Stimulated activated CD8-positive, alpha-beta memory T cell treated with anti-CD3 and anti-CD28 coated beads, Interleukin-7, amount 100 ng/mL, for 24 hours (primary cell): ENCODE measurements at regions not wholly inside any gene's neighbourhood (a gene's known extent, or its start where the extent isn't known, plus 50 kb on each side); places are given as distances from the start of the nearest gene placed in this dataset.
"Not testable (repeated sequence)": the region's sequence is repeated elsewhere in the genome, so short reads cannot be mapped to it uniquely, and the experiment has no call there.

Source experiments
- DNase-seq: peaks from one replicate; pipeline ENCODE4 v3.0.0-alpha.2; 2020; ENCODE audit warnings: low read depth

DNA sequence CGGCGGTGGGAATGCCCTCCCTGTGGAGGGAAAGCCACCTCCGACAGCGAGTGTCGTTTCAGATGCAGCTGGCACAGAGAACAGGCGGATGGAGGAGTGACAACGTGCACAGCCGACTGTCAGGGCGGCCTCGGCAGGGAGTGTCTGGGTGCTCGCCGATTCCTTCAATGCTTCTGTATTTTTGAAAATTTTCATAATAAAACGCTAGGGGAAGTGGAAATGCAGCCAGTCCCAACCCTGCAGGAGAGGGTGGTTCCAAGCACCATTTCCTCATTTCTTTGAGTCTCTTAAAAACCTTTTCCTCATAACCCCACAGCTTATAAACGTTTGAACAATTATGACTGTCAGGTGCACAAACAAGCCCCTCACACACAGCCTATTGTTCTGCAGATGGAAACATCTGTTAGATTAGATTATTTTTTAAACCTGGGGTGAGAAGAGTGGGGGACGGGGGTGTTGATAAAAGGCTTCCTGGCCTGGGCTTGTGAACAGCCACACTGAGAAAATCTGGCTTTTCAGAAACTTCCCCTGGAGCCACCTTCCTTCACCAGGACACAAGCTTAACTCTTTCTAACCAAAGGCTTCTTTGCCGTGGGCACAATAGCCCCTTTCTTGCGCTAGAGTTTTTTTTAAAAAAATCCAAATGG is 228.9 kb downstream of the ANKRD60 start:
- no peak for DNase-seq

DNA sequence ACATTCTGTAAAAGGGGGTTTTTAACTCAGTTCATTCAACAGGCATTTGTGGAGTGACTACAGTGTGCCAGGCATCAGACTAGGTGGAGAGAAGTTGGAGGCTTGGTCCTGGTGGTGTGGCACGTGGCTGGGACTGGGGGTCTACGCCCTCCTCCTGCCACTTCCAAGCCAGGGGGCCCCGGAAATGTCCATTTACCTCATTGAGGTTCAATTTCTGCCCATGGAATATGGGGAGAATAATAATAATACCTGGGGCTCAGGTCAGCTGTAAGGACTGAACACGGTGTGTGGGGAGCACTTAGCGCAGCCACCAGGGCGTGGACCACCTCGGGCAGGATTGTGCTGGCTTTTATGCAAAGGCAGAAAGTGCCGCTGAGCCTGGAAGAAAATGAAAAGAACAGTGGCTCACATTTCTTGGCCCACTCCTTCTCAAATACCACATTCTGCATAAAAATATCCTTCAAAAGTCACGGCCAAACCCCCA is 229.4 kb downstream of the ANKRD60 start:
- DNase-seq: no peak

DNA sequence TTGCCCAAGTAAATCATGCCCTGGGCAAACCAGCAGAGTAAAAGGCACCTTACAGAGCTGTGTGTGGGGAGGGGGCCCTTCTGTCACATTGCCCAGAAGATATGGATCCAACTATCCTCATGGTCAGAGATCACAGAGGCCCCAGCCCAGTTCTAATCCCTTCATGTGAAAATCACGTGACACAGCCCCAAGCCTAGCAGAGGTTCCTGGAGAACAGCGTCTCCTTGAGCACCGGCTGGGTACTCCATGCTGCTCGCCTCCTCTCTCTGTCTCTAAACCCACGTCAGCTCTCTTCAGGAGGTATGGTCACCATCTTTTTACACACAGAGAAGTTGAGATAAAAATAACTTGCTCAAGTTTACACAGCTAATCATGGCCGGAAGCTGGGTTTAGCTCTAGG is 230.2 kb downstream of the ANKRD60 start:
- no peak for DNase-seq

DNA sequence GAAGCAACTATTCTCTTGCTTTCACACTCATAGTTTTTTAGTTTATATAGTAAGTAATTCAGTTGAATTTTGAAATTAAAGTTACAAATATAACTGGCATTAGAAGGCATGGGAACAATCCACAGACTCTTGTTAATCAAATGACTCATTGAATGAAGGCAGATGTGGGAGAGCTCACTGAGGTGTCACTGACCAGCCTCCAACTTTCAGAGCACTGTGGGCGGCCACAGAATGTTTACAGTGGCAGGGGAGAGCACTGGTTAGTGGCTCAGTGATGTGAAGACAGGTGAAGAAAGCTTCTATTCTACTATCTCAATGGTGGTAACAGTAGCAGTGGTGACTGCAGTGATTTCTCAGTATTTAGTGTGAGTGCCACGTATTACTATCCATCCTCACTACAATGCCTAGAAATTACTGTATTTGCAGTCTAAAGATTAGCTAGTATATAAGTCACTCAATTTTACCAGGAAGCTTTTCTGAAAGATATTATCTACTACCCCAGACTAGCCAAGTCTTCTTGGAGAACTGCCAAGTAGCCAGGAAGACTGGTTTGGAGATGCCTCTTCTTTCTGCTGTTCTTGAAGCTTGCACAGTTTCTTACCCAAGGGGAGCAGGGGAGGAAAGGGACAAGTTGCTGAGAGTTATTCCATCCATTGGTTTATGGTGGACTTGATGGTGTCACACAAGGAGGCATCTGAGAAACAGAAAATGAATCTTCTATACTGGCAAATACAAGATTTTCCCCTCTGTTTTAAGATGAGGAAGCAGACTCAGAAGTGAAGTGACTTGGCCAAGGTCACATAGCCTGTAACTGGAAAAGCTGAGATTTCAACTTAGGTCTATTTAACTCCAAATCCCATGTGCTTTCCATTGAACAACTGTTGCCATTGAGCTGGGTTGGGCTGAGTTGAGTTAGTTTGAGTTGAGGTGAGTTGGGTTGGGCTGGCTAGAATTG is 231.2 kb downstream of the ANKRD60 start:
- DNase-seq: no peak

DNA sequence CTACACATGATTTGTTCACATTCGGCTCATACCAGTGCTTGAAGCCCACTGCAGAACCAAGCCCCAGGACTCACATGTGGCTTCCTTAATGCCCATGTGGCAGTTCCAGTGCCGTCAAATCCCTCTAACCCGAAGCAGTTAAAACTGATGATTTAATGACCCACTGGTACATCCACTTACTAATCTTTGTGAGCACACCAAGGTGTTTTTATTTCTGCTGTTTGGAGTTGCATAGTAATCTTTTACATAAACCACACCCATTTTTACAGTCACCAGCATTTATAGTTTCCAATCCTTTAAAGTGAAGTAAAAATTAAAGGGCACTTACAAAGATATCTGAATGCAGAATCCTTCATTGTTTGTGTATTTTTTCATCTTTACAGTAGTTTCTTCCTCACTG is 232.0 kb downstream of the ANKRD60 start:
- no peak for DNase-seq

DNA sequence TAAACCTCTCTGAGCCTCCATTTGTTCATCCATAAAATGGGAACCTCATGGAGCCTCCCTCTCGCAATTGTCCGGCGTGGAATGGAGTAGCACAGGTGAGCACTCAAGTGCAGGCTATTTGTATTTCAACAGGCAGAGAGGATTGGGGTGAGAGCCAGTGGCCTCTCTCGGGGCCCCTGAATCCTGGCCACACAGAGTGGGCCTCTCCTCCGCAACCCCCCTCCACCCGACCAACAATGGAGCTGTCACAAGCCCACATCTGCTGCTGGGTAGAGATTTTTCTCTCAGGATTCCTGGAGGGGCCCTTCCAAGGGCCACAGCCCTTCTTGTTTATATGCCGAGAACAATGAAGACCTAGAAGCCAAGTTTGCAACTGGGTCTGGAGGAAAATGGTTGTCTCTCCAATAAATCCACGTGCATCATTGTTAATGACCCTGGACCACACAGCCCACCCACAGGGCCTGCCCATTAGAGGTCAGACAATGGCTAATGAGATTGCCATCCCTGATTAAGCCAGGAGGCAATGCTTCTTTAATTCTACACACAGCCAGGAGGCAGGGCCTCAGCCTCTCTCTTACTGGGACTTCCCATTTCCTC is 233.0 kb downstream of the ANKRD60 start:
- no peak for DNase-seq

DNA sequence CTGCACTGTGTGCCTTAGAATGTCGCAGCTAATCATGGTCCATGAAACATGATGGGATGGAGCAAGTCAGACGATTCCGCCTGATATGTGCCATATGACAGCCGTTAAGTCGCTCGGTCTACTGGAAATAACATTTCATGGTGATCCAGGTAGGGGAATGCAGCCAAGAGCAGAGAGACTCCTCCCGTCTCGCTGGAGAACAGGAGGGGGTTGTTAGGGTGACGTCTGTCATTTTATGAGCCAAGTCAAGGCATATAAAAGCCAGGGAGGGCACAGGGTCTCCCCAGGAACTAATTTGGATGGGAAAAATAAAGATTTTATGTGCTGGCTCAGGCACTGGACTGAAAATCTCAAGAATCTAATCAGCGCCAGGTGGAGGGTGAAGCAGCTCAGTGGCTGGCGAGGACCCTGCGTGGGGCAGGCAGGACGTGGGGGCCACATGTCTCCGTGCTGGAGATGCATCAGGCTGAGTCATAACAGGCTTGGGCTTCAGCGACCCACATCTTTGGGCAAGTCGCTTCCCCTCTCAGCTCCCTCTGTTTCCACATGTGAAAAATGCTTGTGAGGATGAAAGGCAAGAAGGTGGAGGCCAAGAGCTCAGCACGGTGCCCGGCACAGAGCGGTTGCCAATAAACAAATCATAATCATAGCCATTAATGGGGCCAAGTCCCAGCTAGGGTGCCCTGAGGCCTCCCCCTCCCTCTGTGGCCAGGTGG is 234.6 kb downstream of the ANKRD60 start:
- DNase-seq: no peak

DNA sequence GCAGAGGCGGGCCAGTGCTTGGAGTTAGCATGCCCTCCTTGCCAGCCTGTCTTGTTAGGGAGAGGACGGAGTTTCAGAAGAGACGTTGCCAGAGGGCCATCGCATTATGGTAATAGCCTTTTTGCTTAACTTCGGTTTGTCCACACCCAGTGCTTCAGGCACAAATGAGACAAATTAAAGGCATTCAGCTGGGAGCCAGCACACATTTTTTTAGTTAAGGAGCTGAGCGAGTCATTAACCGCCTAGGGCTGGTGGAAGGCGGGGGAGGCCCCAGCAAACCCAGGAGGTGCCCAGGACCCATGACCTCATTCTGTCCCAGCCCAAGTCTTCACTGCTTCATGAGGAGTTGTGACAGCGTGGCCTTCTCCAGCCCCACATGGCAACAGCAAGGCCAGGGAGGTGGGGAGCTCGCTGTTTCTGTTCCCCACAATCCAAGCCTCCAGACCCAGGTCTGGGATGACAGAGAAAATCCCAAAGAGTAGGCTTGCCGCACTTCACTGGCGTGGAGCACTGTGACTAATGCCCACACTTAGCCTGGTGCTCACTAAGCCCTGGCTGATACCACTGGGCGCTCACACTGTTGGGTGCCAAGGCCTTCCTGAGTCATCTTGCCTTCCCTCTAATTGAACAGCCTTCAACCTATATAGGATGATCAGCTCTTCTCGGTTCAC is 237.1 kb downstream of the ANKRD60 start:
- no peak for DNase-seq

DNA sequence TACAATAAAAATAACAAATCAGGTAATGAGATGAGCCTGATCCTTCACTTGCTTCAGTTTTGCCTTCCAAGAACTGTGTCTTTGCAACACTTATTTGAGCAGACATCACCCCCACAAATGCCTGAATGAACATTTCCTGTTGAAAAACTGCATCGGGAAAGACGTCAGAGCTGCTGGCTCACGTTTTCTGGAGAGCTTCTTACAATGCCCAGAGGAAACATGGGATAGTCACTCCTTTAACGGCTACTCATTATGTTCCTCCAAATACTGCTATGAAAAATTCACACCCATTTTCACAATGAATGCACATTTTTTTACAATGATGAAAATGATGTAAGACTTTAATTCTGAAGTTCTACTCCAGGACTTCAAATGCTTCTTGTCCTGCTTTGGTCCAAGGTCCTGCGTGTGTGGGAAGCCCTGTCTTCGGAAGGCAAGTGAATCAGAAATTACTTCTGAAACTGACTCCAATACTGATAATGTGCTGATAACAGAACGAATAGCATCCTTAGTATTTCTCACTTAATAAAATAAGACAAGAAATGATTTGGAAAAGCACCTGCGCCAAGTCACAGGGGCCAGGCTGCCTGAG is 238.0 kb downstream of the ANKRD60 start:
- DNase-seq: no peak

DNA sequence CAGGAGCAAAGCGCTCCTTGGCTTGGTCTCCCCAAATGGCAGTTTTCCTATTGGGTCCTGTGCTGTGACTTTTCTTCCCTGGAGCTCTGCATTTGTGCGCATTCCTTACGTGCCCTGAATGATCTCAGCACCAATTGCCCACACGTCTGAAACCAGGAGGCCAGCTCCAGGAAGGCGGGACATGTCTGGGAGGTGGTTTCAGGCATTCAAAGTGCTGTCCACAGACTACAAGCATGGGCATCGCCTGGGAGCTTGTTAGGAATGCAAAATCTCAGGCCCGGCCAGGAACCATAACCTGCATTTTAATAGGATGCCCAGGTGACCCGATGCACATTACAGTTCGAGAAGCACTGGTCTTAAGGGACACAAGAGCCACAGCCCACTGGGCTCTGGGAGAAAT is 239.6 kb downstream of the ANKRD60 start:
- no peak for DNase-seq

DNA sequence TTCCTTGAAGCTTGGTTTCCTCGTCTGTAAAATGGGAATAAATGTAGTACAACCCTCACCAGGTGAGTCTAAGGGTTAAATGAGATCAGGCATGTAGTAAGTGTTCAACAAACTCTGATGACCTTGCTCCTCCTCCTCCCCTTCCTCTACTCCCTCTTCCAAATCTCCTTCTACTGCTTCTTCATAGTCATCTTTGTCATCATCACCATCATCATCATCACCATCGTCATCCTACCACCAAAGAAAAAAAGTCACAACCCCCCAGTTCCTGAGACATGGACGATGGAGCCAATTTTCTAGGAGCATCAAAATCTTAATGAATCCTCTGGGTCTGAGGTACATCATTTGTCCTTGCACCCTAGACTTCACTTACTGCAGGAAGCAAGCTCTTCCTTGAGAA is 240.0 kb downstream of the ANKRD60 start:
- DNase-seq: no peak

DNA sequence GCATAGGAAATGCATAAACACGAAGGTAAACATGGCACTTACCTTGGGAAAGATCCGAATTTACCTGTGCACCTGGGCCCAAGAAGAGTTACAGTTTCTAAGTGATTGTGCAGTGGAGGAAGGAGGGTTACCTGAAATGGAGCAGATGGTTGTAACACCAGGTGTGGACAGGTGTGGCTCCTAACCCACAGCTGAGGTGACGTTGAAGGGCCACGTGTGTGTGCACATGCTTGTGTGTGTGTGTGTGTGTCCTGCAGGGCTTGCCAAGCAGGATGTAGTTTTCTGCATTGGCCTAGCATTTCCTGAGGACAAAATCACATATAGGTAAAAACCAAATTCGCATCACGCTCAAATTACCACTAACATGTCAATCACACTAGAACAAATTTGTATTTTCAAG is 240.8 kb downstream of the ANKRD60 start:
- no peak for DNase-seq

DNA sequence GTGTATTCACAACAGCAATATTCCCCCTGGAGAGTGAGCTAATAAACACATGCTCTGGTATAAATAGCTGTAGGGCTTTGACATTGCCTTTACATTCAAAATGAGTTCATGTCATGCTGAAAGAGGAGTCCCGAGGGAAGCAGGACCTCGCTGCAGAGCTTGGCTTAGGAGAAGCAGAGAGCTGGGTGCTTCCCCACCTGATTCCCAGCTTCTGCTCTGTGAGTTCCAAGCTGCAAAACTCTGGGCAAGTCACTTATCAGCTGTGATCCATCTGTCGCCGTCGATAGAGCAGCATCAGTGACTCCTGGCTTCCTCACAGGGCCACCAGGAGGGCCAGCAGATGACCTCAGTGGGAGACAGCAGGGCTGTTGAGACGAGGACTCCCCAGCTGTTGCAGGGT is 241.8 kb downstream of the ANKRD60 start:
- DNase-seq: no peak

DNA sequence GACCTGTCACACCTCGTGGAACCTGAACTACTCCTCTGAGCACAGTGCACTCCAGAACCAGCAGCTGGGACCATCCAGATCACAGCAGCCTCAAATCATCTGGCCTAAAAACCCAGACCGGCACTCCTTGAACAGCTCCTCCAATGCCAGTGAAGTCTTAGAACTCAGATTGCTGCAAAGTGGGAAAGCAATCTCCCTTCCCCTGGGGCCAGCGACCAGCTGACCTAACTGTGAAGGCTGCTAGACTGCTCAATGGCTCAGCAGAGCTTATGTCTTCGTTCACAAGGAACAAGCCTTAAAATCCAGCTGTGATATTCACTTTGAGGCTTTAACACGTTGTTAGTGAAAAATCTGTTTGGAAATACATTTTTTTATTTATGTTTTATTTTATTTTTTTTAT is 243.2 kb downstream of the ANKRD60 start:
- DNase-seq: no peak

DNA sequence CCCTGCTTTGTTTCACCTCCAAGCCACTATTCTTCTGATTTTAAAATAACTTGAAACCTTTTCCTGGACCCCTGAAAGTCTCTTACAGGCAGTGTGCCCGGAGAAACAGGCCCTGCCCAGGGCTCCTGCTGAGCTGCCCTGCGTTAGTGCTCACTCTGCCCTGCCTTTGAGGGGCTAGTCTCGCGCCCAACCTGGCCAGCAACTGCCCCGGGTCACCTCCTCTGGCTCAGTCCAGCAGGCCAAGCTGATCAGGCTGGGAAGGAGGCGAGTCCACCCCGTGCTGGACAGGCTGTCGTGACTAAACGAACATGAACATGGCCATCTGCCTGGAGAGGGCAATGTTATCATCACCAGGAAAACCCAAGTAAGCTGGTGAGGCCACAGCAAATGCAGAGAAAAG is 245.4 kb downstream of the ANKRD60 start:
- no peak for DNase-seq

DNA sequence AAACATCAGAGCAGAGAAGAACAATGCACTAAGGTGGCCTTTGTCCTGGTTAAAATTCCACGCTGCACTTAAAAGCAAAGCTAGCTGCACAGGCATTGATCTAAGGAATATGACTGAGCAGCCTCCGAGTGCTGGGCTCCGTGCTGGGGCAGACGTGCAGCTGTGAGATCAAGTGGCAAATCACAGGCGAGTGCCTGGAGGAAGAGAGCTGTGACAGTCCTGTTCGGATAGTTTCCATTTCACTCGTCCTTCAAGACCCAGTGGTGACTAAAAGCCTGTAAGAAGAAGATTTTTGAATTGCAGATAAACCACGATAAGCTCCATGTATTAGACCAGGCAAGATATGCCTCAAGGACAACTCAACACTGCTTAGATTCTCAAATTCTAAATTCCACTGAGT is 247.9 kb downstream of the ANKRD60 start:
- no peak for DNase-seq

DNA sequence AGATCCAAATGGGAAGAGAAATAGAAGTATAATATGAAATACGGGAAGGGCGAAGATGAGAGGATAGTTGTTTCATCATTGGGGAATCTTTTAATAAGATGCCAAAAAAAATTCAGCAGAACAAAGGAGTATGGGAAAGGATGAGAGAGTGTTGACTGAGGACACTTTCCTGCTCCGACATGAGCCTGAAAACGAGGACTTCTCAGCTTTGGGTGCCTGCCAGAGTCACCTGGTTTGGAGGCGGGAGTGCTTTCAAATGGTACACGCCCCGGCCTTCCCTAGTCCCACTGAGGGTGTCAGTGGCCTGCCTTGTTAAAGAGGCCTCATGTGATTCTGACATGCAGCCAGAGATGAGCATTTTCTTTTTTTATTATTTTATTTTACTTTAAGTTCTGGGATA is 250.9 kb downstream of the ANKRD60 start:
- no peak for DNase-seq

DNA sequence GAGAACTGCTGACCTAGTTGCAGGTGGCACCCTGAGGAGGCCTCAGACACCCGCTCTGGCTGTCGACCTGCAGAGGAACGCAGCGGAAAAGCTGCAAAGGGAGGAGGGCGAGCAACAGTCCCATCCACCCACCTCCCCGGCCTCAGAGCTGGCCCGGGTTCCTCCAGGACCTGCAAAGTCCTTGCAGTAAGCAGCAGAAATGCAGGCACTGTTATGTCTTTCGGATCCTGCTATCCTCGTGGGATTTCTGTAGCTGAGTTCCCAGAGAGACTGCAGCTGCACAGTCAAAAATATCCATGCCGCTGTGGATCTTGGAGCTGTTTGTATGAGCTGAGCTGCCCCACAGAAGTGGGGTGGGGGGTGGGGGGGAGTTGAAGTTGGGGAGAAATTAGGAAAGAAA is 251.3 kb downstream of the ANKRD60 start:
- DNase-seq: no peak

DNA sequence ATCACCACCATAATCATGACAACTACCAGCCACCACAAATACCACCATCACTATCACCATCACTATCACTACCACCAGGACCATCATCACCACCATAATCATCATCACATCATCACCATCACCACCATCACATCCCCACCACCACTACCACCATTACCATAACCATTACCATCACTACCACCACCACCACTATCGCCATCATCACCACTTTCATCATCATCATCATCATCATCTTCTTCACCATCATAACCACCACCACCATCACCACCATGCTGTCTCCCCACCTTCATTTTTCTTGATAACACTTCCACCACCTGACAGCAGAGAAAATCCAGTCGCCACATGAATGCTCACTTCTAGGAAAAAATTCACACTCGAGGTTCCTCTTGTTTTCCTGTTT is 253.6 kb downstream of the ANKRD60 start:
- DNase-seq: no peak

DNA sequence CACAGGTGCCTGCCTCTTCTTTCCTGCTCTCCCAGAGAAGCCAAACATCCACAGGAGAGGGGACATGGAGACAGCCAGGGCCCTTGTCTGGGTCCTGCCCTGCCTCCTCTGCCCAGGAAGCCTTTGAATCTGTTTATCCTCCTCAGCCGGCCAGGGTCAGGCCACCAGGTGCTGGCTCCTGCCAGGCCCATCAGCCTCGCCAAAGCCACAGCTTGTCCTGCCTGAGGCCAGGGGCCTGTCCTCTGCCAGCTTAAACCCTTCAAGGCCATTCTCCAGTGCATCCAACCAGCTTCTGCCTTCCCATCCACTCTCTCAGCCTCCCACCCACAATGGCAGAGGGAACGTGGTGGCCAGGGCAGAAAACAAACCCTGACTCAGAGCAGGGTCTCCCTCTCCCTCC is 254.6 kb downstream of the ANKRD60 start:
- no peak for DNase-seq

DNA sequence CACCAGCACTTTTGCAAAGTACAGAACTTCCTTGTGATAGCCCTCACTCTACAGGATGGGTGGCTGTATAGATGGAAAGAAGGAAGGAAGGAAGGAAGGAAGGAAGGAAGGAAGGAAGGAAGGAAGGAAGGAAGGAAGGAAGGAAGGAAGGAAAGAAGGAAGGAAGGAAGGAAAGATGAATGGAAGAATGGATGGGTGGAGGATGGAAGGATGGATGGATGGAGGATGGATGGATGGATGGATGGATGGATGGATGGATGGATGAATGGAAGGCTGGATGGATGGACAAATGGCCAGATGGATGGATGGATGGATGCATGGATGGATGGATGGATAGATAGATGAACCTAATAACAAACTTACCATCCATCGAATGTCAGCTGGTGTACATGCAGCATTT is 256.9 kb downstream of the ANKRD60 start:
- not testable (repeated sequence) for DNase-seq
